ENCODE measurements at regions not wholly inside any gene's neighbourhood (a gene's known extent, or its start where the extent isn't known, plus 50 kb on each side); places are given as distances from the start of the nearest gene placed in this dataset.
"Not testable (repeated sequence)": the region's sequence is repeated elsewhere in the genome, so short reads cannot be mapped to it uniquely, and the experiment has no call there.

DNA sequence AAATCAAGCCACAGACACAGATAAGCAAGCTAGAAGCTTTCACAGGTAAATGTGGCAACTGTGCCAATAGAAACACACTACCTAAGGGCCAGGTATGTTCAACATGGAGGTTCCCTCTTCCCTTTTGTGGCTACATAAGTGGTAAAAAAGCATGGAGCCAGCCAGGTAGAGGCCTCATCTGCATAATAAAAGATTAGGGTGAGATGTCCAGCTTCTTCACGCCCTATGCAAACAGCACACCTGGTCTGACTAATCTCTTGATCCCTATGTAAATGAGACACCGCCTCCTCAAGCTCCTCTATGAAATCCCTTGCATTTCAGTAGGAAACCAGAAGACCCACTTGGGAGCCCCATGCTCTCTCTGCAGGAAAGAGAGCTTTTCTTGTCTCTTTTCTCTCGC is 282.2 kb downstream of the NEBL start:
- no peak for DNase-seq

DNA sequence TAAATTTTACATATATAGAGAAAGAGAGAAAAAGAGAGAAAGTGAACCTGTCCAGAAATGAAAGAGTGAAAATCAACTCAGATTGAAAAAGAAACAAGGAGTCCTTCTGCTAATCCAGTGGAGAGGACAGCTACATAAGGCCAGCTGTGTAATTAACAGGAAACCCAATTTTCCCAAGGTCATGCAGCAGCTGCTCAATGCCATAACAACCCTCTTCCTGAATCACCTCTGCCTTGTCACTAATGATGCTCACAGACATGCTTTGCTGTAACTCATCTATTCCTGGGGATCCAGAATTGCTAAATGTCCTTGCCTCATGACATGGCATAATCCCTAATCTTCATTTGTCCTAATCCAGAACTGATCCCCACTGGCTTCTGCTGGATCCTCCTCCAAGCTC is 288.6 kb downstream of the NEBL start:
- peak; percentile 39 for DNase-seq

DNA sequence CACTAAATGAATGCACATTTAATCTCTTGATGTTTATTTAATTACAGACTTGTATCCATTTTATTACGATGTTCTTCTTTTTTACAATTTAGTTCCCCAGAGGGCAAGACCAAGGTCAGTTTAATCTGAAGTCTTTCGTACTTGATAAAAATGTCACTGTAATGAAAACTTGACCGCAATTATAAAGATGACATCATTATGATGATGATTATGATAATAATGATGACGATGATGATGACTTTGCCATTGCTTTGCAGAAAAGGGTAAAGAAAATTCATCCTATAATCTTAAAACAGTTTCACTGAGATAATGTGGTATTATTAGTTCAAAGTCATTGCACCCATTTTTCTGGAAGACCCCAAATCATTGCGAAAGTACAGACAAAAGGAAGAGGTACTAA is 290.1 kb downstream of the NEBL start:
- DNase-seq = no peak

DNA sequence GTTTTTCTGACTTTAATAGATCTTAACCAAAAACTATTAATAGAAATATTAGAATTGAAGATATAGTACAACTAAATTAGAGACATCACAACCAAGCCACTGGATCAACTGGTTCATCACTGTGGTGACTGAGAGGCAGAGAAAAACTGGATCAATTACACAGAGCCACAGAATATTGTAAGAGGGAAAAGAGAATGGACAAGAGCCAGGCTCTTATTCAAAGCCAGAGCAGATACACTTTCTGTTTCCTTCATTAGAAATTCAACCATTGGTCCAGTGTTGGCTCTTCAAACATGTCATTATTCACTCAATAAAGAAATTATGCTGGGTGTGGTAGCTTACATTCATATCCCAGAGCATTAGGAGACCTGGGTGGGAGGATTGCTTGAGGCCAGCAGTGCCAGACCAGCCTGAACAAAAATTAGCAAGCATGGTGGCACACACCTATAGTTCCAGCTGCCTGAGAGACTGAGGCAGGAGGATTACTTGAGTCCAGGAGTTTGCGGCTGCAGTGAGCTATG is 295.1 kb downstream of the NEBL start:
- peak; percentile 42 for DNase-seq

DNA sequence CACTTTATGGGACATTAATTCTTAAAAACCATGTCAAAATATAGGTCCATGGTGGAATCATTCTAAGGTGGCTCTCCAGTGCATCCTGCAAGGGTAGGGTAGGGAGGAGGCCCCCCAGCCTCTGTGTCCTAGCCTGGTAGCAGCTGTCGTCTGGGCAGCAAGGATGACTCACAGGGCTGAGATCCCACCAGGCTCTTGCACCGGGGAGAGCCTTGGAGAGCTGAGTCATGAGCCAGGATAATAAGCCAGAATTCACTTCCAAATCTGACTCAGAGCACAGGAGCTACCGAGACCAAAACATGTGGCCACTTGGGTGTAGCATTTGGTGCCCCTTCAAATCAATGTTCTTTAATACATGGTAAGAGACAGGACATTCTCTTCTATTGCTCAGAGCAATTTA is 298.5 kb downstream of the NEBL start:
- peak; percentile 33 for DNase-seq

DNA sequence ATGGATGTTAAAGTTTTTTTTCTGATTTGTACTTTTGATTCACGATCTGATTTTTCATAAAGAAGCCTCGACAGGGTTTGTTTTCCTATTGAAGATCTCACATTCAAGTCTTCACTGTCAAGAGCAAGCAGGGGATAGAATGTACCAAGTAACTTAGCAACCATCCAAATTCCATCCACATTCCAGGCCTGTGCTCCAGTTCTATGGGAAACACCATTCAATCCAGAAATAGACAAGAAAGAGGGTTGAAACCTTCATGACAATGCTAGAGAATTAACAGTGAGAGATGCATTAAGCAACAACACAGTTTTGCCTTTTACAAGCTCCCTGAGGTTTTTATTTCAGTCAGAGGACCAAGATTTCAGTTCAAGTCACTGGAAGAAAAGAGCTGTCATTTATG is 300.2 kb downstream of the NEBL start:
- DNase-seq = no peak

DNA sequence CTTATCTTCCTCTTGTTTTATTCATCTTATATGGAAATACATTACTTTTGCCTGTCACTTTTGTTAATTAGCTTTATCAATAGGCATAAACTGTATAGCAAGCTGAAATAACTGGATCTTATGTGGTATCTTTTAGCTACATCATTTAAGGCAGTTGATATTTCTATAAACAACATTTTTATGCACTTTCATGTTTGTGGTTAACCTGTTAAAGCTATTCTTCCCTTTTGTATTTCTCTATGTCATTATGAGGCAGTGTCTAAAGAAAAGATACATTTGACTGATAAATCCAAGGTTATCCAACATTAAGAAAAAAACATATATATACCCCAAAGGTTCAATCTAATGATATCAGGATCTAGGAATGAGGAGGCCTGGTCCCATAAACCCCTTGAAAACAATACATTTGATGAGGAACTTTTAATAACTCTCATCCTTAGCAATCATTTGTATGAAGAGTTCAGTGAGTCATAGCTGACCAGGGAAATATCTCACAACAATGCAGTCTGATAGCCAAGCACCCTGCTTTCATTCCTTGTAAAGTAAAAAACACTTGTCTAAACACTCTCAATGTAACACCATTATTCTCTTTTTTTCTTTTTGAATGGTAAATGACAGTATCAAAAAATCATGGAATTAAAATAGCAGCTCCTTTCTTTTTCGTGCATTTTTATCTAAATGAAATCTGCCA is 300.9 kb downstream of the NEBL start:
- no peak for DNase-seq

DNA sequence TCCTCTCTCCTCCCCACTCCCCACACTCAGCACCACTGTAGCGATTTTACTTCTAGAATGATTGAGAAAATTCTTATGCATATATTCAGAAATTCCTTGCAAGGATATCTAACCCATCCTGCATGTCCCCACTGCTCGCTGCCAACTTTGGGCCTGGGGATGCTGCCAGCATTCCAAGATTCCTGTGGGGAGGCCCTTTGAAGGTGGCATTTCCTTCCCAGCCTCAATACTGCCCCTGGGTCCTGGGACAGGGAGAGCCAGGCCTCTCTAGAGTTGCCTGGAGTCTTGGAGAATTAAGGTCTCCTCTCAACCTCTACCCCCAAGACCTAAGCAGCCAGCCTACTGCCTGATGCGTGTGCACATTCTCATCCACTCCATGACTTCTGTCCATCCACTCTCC is 303.5 kb downstream of the NEBL start:
- no peak for DNase-seq

DNA sequence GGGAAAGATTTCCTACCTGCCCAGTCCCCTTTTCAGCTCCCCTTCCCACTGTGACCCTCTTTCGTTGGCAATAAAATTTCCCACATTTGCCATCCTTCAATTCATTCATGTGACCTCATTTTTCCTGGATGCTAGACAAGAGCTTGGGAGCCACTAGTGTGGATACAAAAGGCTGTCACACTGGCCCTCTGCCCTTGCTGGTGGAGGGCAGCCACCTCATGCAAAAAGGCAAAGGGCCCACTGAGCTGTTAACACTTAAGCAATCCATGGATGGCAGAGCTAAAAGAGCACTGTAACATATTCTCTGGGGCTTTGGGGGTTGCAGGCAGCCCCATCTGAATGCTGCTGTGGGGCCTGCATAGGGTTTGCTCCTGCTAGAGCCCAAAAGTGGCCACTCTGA is 315.1 kb downstream of the NEBL start:
- no peak for DNase-seq

DNA sequence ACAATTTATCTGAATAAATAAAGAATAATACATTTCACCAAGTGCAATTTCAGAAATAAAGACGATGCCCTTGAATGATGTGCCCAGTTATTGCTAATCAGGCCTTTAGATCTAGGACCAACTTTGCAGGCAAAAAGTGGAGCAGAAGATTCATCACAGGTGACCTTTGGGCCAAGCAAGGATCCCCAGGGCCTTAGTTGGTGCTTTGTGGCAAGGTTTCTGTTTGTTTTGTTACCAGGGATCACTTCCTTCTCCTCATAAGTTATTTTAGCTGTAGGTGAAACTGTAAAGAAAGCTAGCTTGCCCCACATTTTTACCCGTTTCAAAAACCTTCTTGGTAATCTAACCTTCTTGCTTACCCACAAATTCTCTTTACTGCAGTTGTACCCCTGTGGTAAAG is 323.2 kb downstream of the NEBL start:
- DNase-seq = no peak

DNA sequence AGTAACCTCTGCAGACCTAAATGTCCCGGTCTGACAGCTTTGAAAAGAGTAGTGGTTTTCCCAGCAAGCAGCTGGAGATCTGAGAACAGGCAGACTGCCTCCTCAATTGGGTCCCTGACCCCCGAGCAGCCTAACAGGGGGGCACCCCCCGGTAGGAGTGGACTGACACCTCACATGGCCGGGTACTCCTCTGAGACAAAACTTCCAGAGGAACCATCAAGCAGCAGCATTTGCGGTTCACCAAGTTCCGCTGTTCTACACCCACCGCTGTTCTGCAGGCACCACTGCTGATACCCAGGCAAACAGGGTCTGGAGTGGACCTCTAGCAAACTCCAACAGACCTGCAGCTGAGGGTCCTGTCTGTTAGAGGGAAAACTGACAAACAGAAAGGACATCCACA is 341.1 kb downstream of the NEBL start:
- not testable (repeated sequence) for DNase-seq

DNA sequence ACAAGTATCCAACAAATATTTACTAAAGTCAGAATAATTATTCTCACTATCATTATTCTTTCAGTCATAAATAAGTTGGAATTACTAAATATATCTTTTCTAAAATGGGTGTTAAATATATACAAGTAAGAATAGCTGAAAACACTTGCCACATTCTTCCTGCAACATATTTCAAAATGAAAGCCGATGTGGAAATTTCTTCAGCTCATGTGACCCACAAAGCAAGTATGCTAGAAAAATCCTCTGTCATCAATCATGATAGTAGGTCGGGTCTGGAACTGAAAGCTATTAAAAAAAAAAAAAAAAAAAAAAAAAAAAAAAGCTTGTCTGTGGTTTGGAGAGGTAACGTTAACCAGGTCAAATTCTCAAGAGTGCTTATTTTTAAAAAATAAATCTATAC is 344.7 kb downstream of the NEBL start:
- DNase-seq = no peak

DNA sequence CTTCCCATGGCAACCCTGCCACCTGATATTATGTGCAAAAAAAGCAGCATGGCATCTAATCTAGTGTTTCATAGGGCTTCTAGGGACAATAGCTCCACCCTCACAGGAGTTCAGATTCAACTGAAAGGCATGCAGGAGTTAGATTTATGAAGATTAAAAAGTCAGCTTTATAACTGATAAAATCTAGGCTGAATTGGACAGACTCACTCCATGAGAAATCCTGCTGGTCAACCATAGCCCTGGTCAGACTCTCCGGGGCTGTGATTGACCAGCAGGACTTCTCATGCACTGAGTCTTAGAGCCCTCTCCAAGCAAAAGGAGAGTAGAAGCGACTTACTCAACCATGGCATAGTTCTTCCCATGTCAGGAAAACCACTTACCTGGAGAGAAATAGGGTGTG is 345.4 kb downstream of the NEBL start:
- no peak for DNase-seq

DNA sequence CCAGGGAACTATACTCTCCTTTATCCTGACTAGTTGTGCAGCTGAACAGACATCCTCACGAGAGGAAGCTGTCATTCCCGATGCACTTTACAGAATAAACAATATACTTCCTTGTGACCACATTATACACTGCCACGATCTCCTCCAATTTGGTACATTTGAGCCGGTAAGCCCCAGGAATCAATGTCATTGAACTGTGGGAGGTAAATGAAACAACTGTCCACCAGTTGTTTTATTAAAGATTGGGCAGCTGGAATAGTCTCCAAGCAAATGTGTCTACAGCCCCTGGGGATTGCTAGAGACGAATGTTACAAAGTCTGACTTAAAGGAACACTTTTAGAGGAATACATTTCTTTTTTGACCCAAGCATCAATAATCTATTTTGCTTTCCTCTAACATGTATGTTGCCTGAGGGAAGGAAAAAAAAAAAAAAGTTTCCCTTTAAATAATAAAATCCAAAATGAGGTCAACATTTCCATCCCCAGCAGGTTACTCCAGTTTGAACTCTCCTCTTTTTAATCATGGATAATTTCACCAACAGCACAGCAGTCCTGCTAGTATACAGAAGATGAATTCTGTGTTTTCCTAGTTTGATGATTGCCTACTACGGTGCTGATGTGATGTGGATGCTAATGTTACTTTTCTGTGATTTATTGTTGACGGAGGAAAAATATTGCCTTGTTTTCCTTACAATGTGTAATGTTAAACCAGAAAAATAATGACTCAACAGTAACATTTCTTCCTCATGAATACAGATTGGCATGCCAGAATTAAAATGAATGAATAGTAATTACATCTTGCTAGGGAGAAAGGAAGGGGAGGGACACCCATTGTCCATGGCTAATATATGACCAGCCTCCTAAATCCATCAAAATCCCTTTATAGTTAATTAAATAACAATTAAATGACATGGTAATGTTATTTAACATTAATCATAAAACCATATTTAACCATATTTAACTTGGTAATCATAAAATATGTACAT is 360.9 kb downstream of the NEBL start:
- DNase-seq = peak; percentile 40

DNA sequence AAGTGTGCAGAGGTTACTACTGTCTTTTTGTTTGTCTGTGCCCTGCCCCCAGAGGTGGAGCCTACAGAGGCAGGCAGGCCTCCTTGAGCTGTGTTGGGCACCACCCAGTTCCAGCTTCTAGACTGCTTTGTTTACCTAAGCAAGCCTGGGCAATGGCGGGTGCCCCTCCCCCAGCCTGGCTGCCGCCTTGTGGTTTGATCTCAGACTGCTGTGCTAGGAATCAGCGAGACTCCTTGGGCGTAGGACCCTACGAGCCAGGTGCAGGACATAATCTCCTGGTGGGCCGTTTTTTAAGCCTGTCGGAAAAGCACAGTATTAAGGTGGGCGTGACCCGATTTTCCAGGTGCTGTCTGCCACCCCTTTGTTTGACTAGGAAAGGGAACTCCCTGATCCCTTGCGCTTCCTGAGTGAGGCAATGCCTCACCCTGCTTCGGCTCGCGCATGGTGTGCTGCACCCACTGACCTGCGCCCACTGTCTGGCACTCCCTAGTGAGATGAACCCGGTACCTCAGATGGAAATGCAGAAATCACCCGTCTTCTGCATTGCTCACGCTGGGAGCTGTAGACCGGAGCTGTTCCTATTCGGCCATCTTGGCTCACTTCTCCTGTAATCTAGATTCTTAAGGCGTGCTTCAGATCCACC is 365.7 kb downstream of the NEBL start:
- peak; percentile 12 for DNase-seq

DNA sequence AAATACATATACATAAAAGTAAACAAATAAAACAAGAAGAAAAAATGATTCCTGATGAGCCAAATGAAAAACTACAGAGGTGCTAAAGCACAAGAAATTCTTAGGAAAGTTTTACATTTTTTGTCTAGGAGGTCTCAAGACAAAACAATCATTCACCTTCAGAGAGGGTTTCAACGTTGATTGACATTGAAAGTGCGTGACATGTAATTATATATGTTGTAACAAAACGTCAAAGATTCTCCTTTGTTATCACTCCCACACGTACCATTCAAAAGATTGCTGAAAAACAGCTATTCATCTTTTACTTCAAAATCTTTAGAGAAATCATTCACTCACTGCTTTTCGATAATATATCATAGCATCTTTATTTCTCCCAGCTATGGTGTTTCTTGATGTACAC is 375.9 kb downstream of the NEBL start:
- DNase-seq = no peak

DNA sequence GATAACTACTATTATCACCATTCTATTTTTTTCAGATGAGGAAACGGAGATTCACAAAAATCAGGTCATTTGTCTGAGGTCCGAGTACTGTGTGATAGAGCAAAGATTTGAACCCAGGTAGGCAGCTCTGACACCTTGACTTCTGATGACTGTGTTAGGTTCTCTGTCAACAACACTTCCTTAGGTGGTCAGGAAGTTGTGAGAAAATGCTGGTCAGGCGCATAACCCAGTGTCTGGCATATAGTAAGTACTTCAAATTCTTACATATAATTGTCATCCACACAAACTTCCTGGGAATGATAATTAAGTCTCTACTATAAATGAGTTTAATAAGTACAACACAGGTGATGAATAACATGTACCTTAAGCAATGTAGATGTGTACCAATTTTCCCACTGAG is 381.5 kb downstream of the NEBL start:
- no peak for DNase-seq

DNA sequence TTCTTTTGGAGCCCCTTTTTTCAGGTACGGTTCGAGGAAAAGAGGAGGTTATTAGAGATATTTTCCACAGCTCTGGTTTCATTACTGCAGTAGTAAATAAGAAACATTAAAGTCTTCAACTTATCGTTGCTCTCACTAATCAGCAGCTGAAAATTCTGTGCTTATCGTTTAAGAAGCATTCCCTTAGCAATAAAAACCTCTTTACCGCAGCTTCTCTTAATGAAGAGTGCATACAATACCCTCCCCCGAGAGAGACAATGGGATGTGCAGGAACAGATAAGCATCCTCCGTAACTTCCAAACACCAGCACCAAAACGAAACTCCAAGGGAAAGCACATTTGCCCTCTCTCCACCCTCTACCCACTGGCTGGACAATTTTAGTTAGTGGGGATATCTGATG is 384.5 kb downstream of the NEBL start:
- no peak for DNase-seq

DNA sequence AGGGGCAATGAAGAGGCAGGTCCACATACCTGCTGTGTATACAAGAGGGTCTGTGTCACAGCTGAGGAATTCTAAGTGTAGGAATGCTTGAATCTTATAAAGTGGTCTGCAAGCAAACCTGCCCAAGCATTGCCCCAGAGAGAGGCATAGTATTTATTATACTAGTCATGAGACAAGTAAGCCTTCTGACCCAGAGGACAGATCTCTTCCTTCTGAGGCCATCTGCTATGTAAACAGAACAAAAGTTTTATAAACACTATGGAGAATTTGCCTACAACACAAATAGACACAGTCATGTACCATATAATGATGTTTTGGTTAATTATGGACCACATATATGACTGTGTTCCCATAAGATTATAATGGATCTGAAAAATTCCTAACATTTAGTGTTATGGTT is 388.2 kb downstream of the NEBL start:
- no peak for DNase-seq

DNA sequence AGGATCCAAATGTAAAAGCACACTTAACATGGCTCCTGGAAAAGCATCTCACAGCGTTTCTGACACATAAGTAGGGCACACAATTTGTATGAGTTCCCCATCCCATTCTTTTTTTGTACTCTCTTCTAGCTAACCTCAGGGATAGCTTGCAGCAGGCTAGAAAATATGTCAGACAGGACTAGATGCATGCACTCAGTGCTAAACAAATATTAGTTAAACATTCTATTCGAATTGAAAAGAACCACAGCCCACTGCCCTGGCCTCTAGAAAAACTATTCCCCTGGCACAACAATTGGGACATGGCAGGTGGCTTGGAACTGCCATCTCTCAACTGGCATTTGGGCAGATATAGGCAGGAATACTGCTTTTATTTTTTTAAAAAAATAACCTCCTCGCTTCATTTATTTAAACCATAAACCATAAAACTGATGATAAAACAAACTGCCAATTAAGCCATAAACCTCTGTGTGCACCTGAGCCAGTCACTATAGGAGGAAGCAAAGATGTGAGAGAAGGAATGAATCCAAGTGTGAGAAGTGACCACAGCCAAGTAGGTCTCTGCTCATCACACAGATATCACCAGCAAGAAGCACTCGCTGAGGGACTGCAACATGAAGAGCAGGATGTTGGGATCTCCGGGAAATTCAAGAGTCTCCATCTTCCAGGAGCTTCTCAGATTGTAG is 394.1 kb downstream of the NEBL start:
- no peak for DNase-seq

DNA sequence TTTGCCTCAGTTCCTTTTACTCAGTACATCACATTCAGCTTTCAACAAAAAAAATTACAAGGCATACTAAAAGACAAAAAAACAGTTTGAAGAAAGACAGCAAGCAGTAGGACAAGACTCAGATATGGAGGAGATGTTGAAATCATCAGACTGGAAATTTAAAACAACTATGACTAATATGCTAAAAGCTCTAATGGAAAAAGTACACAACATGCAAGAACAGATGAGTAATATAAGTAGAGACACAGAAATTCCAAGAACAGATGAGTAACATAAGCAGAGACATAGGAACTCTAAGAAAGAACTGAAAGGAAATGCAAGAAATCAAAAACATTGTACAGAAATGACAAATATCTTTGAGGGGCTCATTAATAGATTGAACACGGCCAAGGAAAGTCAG is 402.6 kb downstream of the NEBL start:
- DNase-seq = no peak

DNA sequence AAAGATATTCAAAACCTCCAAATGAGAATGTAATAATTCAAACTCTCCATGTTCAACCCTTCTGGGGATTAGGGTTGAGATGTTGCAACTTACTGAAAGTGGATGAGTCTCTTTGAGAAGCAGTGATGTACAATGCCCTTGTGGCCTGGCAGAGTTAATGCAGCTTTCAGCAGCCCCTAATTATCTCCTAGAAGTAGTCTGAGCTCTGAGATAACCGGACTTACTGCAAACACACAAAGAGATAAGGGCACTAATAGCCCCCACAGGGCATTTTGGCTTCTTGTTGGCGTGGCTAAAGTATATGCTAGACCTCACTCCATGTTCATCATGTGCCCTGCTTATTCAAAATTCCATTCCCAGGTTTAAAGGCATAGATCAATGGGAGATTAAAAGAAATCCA is 404.7 kb downstream of the NEBL start:
- peak; percentile 65 for DNase-seq

DNA sequence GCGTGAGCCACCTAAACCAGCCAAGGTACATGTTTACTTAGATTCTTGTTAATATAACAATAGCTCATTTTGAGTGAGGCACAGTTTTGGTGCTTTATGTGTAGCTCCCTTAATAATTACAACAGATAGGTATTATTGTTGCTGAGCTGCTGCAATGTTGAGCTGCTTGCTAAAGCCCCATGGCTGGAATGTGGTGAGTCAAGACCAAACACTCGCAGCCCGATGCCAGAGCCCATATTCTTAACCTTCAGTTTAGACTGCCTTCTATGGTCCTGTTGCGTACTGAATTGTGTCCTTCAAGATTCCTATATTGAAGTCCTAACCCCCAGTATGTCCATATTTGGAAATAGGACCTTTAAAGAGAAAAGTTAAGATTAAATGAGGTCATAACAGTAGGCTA is 407.1 kb downstream of the NEBL start:
- DNase-seq = no peak
